Stimulated activated CD4-positive, alpha-beta T cell treated with anti-CD3 and anti-CD28 coated beads, Interleukin-2, amount 100 ng/mL, for 48 hours (primary cell): ENCODE measurements at regions not wholly inside any gene's neighbourhood (a gene's known extent, or its start where the extent isn't known, plus 50 kb on each side); places are given as distances from the start of the nearest gene placed in this dataset.
A peak's percentile ranks its signal among the peaks of the same experiment; 100 is the strongest.

Experiments used
- DNase-seq, 2 donors: peaks; one replicate each; pipeline ENCODE4 v3.0.0-alpha.2; 2020

DNA sequence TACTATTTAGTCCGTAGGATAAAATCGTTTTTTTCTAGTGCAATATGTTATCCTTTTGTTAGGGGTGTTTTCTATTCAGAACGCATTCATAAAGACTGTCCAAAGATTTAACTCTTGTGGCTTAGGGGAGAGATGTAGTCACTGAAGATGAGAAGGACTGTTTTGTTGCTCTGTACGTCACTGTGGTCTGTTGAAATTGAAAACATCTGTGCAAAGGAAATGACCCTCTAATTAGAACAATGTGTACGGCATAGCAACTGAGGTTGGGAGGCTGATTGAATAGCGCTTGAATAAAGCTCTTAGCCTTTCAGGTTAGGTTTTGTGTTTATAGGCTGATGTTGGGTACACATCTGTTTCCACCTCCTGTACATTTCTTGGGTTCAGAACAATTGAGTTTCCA, 453.4 kb upstream of the AKR1E2 start:
- DNase-seq, result no peak

DNA sequence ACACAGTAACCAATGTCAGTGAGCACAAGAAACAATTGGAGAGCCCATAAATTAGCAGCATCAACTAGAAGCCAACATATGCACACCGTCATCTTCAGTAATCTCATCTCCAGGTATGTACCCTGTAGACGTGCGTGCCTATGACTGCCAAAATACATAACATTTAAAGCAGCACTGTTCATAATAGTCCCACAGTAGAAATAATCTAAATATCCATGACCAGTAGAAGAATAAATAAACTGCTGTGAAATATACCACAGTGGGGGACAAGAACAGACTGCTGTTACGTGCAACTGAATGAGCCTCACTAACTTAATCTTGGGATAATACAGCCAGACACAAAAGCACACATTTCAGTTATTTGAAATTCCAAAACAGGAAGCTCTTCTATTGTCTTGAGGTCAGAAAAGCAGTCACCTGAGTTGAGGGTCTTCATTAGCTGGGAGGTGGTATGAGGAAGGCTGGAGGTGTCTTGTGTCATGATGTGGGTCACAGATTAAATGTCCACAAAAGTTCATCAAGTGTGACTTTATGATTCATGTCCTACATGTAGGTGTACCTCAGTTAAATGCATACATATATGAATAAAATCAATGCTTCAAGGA, 454.2 kb upstream of the AKR1E2 start:
- no peak for DNase-seq

DNA sequence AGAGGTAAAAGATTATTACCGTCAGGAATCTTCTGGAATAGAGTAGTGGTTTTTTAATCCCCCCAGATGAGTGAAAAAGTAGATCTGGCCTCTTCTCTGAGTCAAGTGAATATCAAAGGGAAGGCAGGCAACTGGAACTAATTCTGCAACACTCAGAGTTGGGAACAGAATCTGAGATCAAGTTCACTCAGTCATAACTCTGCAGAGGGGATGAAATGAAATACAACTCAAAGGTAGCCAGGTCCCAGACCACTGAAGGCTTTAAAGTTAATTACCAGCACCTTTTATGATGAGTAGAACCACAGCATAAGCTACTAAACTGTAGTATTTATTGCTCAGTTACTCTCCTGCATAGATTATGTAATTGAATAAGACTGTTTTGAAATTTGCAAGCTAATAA, 455.6 kb upstream of the AKR1E2 start:
- no peak for DNase-seq

DNA sequence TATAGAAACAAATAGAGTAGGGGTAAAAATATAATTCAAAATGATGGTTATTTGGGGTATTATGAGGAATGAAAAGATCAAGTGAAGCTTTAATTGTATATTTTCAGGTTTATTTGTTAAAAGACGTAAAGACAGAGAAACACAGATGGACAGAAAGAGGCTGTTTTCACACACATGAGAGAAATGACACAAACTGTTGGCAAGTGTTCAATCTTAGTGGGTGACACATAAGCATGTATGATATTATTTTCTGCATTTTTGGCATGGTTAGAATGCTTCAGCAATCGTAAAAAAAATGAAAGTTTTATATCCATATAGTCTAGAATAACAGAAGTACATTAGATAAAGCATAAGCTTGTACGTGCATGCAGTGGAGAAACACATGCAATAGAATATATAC, 464.4 kb upstream of the AKR1E2 start:
- DNase-seq, result no peak

DNA sequence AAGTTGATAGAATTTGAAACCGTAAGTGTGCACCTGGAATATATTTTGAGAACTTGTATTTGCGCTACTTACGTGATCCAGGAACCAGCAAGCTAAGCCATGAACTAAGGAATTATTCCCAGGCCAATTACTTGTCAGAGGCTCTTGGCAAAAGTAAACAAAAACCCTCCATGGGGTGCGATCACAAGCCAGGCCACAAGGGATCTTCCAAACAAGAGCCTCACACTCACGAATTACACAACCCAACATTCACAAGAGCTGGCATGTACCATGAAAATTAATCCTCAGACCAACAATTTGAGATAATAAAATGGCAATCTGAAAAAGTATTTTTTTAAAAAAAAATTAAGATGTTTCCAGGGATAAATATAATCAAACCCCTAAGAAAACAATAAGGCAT, 467.0 kb upstream of the AKR1E2 start:
- DNase-seq, result no peak

DNA sequence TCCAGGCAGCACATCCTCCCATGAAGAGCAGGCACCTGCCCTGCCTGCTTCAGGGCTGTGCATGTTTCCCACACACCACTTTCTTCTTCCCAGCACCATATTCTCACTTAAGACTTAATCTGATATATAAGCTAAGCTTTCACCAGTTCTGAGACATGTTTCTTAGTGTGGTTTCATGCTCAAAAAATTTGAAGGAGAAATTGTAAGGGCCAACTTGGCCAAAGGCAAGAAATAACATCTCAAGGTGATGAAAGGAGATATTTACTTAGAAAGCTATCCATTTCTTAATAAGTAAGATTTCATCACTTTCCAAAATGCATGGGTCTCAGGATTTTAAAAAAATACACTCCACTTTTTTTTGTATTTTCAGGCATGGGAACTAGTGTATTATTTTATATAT, 468.1 kb upstream of the AKR1E2 start:
- DNase-seq, result no peak

DNA sequence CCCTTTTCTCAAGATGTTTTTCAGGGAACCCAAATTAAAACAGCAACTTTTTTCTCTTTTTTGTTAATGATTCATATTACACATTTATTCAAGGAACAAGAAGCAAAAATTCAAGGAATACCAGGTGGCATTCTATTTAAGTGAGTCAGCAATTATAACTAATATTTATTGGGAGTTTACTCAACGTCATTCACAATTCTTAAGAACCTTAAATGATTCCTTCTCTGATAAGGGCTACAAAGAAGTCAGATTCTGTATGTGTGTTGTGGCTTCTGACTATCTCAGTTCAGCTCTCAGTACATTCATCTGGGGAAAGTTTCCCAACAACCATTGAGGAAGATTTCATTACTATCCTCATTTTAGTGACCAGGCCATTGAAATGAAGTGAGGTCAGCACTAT, 470.7 kb upstream of the AKR1E2 start:
- DNase-seq, result no peak

DNA sequence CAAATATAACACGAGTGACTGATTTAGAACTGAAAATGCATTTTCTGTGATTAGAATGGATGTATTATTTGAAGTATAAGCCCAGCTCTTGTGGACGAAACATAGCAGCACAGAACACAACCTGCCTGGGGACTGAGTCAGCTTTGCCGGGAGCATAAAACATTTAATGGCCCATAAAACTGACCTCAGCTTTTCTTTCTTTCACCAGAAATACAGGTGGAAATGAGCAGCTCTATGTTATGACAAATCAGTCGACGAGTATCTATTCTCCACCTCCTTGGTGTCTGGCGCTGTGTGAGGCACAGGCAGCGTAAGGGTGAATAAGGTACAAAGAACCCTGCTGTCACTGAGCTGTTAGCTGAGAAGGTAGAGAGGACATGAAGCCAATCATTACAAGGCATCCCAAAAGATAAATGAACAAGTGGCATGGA, 471.6 kb upstream of the AKR1E2 start:
- DNase-seq, result no peak

DNA sequence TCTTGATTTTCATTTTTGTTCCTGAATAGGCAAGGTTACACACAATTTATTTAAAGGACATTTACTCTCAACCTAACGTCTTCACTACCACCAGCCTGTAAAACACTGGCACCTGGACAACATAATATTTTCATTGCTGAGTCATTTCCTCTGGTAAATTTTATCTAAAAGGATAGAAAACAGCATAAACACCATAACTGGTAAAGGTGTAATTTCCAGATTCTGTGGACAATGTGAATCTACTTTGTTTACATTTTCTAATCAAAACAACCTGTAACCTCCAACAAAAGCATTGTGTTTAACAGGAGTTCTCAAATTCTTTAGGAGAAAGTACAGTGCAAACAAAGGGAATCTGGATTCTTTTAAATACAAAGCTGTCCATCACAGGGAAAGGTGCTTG, 472.0 kb upstream of the AKR1E2 start:
- no peak for DNase-seq

DNA sequence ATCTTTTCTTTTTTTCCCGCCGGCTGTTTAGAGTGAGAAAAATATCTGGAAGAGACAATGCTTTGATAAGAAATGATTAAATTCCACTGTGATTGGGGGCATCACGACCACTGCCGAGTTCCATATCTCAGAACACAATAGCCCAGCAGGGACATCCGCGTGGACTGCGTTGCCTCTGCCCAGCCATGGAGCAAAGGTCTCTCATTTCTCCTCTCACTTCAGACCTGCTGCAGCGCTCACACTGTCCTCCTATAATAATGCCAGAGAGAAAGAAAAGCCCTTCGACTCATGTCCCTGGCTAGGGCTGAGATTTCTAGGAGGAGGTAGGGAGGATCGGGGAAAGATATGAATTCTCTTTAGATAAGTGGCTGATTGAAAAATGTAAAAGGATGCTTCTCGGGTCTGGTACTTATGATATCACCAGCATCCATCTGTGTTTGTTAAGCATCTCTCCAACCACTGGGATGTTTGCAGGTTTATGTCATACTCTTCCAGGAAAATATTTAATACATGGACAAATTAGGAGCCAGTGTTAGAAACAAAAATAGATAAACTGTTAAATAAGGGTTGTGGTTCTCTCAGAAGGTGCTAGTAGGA, 472.9 kb upstream of the AKR1E2 start:
- DNase-seq, result no peak

DNA sequence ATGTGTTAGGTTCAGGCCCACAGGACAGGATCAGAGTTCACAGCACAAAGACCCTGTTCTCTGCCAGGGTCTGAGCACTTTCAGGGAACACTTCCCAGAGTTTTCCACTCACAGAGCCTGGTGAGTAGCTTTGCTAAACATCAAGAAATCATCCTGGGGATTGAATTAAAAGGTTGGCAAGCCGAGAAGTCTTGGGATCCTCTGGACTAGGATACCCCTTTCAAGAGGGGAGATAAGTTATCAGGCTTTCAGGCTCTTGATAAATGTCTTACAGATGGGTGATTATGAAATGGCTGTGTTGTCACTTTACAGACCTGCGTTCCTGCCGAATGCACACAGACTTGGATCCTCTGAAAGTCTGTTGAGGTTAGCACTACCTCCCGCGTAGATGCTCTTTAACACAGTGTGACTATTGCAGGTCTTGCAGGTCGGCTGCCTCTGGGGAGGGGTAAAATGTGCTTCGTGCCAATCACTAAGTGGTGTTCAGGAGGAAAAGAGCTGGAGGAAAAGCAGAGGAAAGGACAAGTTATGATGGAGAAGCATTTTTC, 473.5 kb upstream of the AKR1E2 start:
- no peak for DNase-seq

DNA sequence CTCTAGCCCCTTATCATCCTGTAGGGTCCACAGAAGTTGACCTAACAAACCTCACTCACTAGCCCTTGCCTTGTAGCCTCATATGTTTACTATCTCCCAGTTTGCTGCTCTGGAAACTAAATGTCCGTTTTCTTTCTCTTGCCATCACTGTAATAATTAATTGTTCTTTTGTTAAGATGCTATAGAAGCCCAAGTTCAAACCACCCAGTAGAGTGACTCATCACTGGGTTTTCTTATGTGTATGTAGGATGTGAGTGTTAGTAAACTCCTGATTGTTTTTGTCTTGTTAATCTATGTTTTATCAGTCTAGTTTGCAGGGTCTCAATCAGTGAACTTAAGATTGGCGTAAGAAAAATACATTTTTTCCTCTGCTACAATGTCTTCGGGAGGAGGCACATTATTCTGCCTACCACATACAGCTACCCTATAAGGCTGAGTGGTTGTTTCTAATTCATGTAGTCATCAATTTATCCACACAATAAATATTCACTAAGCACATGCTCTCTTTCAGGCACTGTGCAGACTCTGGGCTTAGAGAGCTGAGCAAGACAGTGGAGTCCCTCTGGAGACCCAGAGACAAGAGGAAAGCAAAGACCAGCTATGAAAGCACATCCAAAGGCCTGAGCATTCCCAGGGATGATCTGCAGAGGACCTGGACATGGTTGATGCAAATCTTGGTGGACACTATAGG, 474.1 kb upstream of the AKR1E2 start:
- DNase-seq, result no peak

DNA sequence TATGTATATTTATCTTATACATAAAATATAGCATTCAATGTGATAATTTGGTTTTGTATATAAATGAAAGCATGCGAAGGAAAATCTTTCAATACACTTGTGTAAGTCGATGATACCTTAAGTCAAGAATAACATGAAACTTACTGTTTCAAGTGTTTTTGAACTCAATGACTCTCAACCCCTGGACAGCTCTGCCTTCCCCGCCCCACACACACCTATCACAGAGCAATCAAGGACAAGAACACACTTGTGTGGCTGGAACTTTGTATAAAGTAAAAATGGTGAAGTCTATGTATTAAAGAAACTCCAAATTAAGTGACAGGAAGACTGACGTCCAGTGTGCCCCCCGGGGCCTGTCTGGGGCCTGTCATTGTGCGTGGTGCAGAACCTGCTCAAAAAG, 478.6 kb upstream of the AKR1E2 start:
- DNase-seq, result no peak

DNA sequence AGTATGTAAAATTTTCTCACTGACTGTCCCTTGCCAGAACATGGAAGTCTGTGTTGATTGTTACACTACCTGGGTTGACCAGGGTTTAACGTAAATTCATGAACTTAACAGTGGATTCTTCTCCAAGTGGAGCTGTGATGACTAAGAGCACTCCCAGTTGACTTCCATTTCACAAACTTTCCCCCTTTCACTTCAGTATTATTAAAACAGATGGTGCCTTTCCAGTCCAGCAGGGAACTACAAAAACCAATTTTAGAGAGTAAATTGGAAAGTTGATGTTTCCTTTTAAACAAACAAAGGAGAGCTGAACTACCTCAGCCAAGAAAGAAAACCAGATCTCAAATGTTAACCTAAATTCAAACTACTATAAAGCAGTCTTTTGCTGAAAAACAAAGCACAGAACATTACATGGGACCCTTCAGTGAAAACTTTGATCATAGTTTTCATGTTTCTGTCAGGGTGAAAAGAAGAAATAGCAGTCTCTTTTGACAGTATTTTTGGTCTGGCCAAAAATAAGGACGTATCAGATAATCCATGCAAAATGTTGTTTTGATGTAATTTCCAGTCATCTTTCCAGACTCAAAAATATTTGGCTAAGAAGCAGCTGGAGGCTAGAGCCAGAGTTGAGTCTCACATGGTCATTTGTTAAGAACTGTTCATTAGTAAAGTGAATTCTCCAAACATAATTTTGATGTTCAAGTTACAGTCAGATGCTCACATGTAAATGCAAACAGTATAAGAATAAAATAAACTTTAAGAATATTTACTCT, 479.9 kb upstream of the AKR1E2 start:
- no peak for DNase-seq

DNA sequence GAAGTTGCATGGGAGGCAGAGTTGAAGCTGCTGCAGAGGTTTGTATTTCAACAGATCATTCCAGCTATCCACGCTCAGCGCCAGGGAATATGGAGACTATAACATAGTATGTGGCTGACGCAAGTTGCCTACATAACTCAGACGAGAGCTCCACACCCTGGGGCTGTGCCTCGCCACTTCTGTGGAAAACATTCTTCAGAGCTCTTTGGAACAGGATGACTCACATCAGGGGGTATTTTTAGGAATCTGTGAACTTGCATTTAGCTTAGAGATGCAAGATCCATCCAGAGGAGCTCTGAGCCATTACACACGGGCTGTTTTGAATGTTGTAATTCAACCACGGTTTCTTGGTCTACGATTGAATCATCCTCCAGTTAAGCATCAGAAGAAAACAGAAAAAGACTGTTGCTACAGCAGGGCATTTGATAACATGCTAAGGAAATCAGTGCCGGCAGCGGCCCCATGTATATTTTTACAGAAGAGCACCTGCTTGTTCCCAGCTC, 481.5 kb upstream of the AKR1E2 start:
- peak; percentile 9 to 32 for DNase-seq

DNA sequence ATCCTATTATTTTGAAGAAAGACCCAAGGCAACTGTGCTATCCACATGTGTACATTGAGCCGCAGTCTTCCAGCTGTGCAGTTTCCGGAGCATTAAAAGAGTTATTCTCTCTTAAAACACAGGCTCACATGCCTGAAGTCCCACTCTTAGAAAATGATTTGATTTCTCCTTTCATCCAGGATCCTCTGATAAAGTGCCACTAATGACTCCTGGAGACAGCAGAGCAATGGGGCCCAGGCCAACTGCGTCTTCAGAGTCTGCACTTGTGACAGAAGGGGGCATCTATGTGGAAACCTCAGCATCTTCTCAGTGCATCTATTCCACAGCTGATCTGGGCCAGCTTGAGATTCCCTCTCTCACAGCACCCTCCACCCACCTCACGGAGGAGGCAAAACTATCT, 482.1 kb upstream of the AKR1E2 start:
- no peak for DNase-seq

DNA sequence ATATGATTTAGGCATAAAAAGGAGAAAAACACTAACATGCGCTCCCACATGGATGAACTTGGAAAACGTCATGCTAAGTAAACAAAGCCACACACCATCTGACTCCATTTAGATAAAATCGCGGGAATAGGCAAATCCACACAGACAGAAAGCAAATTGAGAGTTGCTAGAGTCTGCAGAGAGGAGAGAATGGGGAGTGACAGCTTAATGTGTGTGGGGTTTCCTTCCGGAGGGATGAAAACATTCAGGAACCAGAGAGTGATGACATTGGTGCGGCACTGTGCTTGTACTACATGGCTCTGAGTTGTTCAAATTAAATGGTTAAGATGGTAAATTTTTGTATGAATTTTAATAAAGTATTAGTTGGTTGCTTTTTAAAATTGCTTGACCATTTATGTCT, 482.9 kb upstream of the AKR1E2 start:
- no peak for DNase-seq

DNA sequence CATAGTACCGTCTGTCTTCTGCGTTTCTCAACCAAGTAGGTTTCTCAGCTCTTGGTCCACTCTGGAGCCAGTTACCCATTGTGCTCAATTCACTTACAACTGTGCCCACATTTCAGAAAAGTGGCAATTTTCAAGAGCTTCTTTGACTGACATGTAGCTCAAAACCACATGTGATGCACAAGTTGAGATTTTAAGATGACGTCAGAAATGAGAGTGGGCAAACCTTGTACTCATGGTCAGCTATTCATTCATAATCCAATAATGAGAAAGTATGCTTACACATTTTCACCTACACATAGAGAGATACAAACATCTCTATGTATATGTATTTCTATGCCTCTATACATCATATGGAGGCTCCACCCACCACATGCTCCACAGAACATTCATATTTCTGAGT, 487.2 kb upstream of the AKR1E2 start:
- no peak for DNase-seq

DNA sequence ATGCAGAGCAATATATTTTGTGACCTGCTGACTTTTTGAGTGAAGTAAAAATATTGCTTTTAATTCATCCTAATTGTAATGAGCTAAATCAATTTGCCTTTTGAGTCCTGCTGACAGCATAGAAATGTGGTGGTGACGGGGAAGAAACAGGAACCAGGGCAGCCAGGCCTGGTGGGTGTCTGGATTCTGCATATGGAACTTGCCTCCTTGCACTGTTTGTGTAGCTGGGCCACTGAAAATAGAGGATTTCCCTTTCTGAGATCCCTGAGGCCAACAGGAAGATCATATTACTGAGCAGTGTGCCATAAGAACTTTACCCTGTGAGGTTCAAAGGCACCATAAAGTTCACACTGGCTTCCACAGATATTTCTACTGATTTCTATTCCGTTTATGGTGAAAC, 488.4 kb upstream of the AKR1E2 start:
- no peak for DNase-seq

DNA sequence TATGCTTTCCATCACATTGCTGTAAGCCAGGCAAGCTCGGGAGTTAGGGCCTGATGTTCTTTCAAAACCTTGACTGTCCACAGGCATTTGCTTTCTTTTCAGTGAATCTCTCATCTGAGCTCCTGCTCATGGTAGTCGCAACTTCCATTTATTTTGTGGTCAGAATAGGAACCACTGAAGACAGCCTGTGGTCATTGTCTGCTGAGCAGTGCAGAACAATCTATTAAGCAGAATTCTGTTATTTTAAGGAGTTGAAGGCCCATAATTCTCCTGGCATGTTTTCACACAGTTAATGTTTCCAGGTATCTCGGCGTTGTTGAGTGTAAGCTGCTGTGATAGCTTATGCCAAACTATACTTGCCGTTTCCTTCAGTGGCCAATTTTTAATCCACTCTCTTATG, 491.1 kb upstream of the AKR1E2 start:
- DNase-seq, result no peak

DNA sequence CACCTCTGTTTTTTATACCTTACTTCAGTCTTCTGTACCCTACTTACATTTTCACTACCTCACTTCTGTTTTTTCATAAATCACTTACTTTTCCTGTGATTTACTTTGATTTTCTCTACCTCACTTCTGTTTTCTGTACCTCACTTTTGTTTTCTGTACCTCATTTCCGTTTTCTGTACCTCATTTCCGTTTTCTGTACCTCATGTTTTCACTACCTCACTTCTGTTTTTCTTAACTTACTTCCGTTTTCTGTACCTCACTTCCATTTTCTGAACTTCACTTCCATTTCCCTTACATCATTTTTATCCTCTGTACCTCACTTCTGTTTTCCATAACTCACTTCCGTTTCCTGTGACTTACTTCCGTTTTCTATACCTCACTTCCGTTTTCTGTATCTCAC, 492.0 kb upstream of the AKR1E2 start:
- DNase-seq, result no peak

DNA sequence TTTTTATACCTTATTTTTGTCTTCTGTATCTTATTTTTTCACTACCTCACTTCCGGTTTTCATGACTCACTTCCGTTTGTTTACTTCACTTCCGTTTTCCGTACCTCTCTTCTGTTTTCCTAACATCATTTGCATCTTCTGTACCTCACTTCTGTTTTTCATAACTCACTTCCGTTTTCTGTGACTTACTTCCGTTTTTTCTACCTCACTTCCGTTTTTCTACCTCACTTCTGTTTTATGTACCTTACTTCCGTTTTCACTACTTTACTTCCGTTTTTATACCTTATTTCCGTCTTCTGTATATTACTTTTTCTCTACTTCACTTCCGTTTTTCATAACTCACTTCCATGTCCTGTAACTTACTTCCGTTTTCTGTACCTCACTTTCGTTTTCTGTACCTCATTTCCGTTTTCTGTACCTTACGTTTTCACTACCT, 492.5 kb upstream of the AKR1E2 start:
- DNase-seq, result no peak

DNA sequence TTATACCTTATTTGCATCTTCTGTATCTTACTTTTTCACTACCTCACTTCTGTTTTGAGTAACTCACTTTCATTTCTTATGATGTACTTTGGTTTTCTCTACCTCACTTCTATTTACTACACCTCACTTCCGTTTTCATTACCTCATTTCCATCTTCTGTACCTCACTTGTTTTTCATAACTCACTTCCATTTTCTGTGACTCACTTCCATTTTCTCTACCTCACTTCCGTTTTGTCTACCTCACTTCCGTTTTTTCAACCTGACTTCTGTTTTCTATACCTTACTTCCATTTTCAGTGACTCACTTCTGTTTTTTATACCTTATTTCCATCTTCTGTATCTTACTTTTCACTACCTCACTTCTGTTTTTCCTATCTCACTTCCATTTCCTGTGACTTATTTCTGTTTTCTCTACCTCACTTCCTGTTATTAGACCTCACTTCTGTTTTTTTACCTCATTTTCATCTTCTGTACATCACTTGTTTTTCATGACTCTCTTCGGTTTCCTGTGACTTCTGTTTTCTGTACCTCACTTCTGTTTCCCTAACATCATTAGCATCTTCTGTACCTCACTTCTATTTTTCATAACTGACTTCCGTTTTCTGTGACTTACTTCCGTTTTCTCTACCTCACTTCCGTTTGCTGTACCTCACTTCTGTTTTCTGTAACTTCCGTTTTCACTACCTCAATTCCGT, 493.1 kb upstream of the AKR1E2 start:
- DNase-seq, result no peak
